ENCODE measurements at regions not wholly inside any gene's neighbourhood (a gene's known extent, or its start where the extent isn't known, plus 50 kb on each side); places are given as distances from the start of the nearest gene placed in this dataset.

GRCh38 chr7:139159900-139160675, 50.6 kb upstream of the ZC3HAV1 start:
- TF ChIP-seq, protein P1, sequence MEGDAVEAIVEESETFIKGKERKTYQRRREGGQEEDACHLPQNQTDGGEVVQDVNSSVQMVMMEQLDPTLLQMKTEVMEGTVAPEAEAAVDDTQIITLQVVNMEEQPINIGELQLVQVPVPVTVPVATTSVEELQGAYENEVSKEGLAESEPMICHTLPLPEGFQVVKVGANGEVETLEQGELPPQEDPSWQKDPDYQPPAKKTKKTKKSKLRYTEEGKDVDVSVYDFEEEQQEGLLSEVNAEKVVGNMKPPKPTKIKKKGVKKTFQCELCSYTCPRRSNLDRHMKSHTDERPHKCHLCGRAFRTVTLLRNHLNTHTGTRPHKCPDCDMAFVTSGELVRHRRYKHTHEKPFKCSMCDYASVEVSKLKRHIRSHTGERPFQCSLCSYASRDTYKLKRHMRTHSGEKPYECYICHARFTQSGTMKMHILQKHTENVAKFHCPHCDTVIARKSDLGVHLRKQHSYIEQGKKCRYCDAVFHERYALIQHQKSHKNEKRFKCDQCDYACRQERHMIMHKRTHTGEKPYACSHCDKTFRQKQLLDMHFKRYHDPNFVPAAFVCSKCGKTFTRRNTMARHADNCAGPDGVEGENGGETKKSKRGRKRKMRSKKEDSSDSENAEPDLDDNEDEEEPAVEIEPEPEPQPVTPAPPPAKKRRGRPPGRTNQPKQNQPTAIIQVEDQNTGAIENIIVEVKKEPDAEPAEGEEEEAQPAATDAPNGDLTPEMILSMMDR (IDR thresholded peaks at IDR 0.05; ENCODE audit: insufficient read depth, low read length, missing control alignments), result no peak
- no peak overlapping the region for H3K4me3 ChIP-seq (ENCODE audit: low read depth, low read length)
- POLR2A ChIA-PET, result no interaction called here
- no peak for DNase-seq (ENCODE audit: low read depth, low spot score)
- CTCF ChIA-PET, result no interaction called here

GRCh38 chr7:139168479-139168878, 59.0 kb upstream of the ZC3HAV1 start:
- CTCF ChIA-PET, result interaction anchor here (1.6 kb wide), 1 partner anchor 172 kb away, joined by 3 read pairs; no protein-coding TSS in a partner anchor
- no peak for DNase-seq (ENCODE audit: low read depth, low spot score)
- POLR2A ChIA-PET, result no interaction called here
- no peak overlapping the region for H3K4me3 ChIP-seq (ENCODE audit: low read depth, low read length)
- TF ChIP-seq, protein P1 (IDR thresholded peaks at IDR 0.05; ENCODE audit: insufficient read depth, low read length, missing control alignments), result no peak

DNA sequence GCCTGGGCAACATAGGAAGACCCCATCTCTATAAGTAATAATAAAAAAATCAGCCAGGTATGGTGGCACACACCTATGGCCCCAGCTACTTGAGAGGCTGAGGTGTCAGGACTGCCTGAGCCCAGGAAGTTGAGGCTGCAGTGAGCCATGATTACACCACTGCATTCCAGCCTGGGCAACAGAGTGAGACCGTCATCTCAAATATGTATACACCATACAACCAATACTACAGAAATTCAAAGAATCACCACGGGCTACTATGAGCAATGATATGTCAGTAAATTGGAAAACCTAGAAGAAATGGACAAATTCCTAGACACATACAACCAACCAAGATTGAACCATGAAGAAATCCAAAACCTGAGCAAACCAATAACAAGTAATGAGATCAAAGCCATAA, 60.3 kb upstream of the ZC3HAV1 start:
- ChIA-PET POLR2A (no interaction called here), CTCF (no interaction called here)
- no peak overlapping the region for H3K4me3 ChIP-seq (ENCODE audit: low read depth, low read length)
- TF ChIP-seq, protein P1 (IDR thresholded peaks at IDR 0.05; ENCODE audit: insufficient read depth, low read length, missing control alignments), result no peak
- no peak for DNase-seq (ENCODE audit: low read depth, low spot score)

DNA sequence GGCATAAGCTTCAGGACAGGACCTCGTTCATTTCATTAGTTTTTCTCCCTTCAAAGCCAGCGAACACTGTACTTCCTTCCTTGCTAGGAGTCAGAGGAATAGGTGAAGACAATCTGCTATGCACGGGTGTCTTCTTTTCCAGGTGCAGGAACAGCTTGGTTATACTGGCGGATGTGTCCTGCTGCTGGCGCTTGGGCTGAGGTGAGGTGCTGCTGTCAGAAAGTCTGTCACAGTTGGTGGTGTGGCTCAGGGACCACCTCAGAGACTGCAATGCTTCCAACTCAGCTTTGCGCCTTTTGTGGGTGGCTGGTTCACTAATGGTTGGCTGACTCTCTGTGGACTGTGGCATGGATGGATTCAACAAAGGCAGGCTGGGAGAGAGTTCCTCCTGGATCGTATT, 58.3 kb upstream of the UBN2 start:
- no peak overlapping the region for H3K4me3 ChIP-seq (ENCODE audit: low read depth, low read length)
- ChIA-PET POLR2A (no interaction called here), CTCF (no interaction called here)
- DNase-seq (ENCODE audit: low read depth, low spot score), result no peak
- TF ChIP-seq, protein P1 (IDR thresholded peaks at IDR 0.05; ENCODE audit: insufficient read depth, low read length, missing control alignments), result no peak

- DNase-seq (ENCODE audit: low read depth, low spot score), result no peak
- no peak overlapping the region for H3K4me3 ChIP-seq (ENCODE audit: low read depth, low read length)
- POLR2A ChIA-PET, result no interaction called here
- CTCF ChIA-PET, result no interaction called here
- TF ChIP-seq, protein P1 (IDR thresholded peaks at IDR 0.05; ENCODE audit: insufficient read depth, low read length, missing control alignments), result no peak
Measured at GRCh38 chr7:139177696-139178095, 53.3 kb upstream of the UBN2 start.

- no peak for DNase-seq (ENCODE audit: low read depth, low spot score)
- H3K4me3 ChIP-seq (ENCODE audit: low read depth, low read length), result no peak overlapping the region
- CTCF ChIA-PET, result no interaction called here
- POLR2A ChIA-PET, result no interaction called here
- TF ChIP-seq, protein P1 (IDR thresholded peaks at IDR 0.05; ENCODE audit: insufficient read depth, low read length, missing control alignments), result no peak
Measured at GRCh38 chr7:139180700-139181311, 50.2 kb upstream of the UBN2 start.

Data from AG04449 (cell line).